ENCODE measurements at regions not wholly inside any gene's neighbourhood (a gene's known extent, or its start where the extent isn't known, plus 50 kb on each side); places are given as distances from the start of the nearest gene placed in this dataset.

GRCh38 chr3:74263031-74263430 is 351.4 kb downstream of the CNTN3 start:
- TF ChIP-seq, protein P1, sequence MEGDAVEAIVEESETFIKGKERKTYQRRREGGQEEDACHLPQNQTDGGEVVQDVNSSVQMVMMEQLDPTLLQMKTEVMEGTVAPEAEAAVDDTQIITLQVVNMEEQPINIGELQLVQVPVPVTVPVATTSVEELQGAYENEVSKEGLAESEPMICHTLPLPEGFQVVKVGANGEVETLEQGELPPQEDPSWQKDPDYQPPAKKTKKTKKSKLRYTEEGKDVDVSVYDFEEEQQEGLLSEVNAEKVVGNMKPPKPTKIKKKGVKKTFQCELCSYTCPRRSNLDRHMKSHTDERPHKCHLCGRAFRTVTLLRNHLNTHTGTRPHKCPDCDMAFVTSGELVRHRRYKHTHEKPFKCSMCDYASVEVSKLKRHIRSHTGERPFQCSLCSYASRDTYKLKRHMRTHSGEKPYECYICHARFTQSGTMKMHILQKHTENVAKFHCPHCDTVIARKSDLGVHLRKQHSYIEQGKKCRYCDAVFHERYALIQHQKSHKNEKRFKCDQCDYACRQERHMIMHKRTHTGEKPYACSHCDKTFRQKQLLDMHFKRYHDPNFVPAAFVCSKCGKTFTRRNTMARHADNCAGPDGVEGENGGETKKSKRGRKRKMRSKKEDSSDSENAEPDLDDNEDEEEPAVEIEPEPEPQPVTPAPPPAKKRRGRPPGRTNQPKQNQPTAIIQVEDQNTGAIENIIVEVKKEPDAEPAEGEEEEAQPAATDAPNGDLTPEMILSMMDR (IDR thresholded peaks at IDR 0.05; ENCODE audit: unreplicated experiment) = no peak
- CTCF ChIA-PET = no interaction called here
- Mint-ChIP-seq H3K27ac (ENCODE audit: unreplicated experiment) (no peak overlapping the region), H3K36me3 (ENCODE audit: insufficient read depth, unreplicated experiment) (no peaks in the 10 kb centered on the region), H3K27me3 (ENCODE audit: unreplicated experiment) (no peaks in the 10 kb centered on the region), H3K4me3 (ENCODE audit: low read depth, unreplicated experiment) (no peak overlapping the region), H3K9me3 (ENCODE audit: low read depth, unreplicated experiment) (no peaks in the 10 kb centered on the region), H3K4me1 (ENCODE audit: low read depth, unreplicated experiment) (no peaks in the 10 kb centered on the region)
- BruUV-seq (replicated peaks) = no TSS peak
- no peak for DNase-seq
- intact Hi-C loops (cut with micrococcal nuclease; ENCODE audit: unreplicated experiment) = no loop called here

DNA sequence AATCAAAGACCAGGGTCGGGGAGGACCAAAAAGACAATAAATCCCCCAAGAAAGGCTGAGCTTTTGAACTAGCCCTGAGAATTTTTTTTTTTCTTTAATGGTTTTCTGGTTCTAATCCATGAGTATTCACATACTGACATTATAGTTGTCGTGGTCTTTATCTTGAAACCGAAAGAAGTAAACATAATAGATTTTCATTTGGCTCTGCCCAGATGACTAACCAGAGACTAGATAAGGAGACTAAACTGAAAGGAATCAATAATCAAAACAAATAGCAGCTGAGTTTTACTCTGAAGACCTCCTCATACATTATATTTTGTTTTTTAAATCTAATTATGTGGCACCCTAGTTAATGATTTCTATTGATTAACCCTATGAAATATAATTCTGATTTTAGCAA is 381.4 kb downstream of the CNTN3 start:
- CTCF ChIA-PET = interaction anchor here (0.5 kb wide), 1 partner anchor 11 kb away, joined by 3 read pairs; no protein-coding TSS in a partner anchor
- Mint-ChIP-seq H3K4me1 (ENCODE audit: low read depth, unreplicated experiment) (no peaks in the 10 kb centered on the region), H3K9me3 (ENCODE audit: low read depth, unreplicated experiment) (peaks cover 18% of the 10 kb centered on the region), H3K4me3 (ENCODE audit: low read depth, unreplicated experiment) (no peak overlapping the region), H3K27ac (ENCODE audit: unreplicated experiment) (no peak overlapping the region), H3K27me3 (ENCODE audit: unreplicated experiment) (no peaks in the 10 kb centered on the region), H3K36me3 (ENCODE audit: insufficient read depth, unreplicated experiment) (no peaks in the 10 kb centered on the region)
- intact Hi-C loops (cut with micrococcal nuclease; ENCODE audit: unreplicated experiment) = no loop called here
- BruUV-seq (replicated peaks) = no TSS peak
- no peak for DNase-seq
- TF ChIP-seq, protein P1 (IDR thresholded peaks at IDR 0.05; ENCODE audit: unreplicated experiment) = no peak

DNA sequence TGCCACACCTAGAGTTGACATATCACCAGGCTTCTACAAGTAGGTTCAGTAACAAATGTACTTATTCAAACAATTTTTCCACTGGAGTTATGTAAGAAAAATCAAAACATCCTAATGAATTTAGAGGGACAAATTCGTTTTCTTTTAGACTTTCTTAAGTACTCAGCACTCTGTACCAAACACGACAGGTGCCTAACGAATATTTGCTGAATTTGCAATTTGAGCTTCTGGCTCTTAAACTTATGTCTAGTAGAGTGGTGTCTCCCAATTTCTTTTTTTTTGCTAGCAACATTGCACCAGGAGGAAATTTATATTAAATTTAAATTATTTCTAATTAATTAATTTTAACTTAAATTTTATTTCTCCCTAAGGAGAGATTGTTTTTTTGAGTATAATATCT is 397.0 kb downstream of the CNTN3 start:
- intact Hi-C loops (cut with micrococcal nuclease; ENCODE audit: unreplicated experiment) = no loop called here
- Mint-ChIP-seq H3K9me3 (ENCODE audit: low read depth, unreplicated experiment) (peaks cover 9% of the 10 kb centered on the region), H3K4me1 (ENCODE audit: low read depth, unreplicated experiment) (no peaks in the 10 kb centered on the region), H3K4me3 (ENCODE audit: low read depth, unreplicated experiment) (no peak overlapping the region), H3K27me3 (ENCODE audit: unreplicated experiment) (no peaks in the 10 kb centered on the region), H3K27ac (ENCODE audit: unreplicated experiment) (no peak overlapping the region), H3K36me3 (ENCODE audit: insufficient read depth, unreplicated experiment) (no peaks in the 10 kb centered on the region)
- TF ChIP-seq, protein P1 (IDR thresholded peaks at IDR 0.05; ENCODE audit: unreplicated experiment) = no peak
- BruUV-seq (replicated peaks) = no TSS peak
- CTCF ChIA-PET = no interaction called here
- DNase-seq = no peak

DNA sequence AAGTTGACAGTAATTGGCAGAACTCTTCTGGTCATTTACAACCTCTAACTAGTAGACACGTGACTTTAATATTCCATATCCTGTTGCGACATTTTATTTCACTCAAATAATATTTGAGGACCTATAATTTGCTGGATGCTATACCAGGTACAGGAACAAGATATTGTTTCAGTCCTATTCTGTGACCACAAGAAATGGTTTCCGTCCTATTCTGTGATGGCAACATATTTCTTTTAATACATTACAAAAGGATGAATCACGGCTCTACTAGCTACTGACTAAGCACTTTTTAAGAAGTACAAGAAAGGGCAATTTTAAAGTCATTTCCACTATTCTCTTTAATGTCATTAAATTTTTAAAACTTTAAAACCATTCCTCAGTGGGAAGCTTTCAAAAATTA is 400.2 kb downstream of the CNTN3 start:
- intact Hi-C loops (cut with micrococcal nuclease; ENCODE audit: unreplicated experiment) = no loop called here
- TF ChIP-seq, protein P1 (IDR thresholded peaks at IDR 0.05; ENCODE audit: unreplicated experiment) = no peak
- H3K27me3 Mint-ChIP-seq (ENCODE audit: unreplicated experiment) = no peaks in the 10 kb centered on the region
- no peaks in the 10 kb centered on the region for H3K36me3 Mint-ChIP-seq (ENCODE audit: insufficient read depth, unreplicated experiment)
- no peak for DNase-seq
- CTCF ChIA-PET = no interaction called here
- H3K27ac Mint-ChIP-seq (ENCODE audit: unreplicated experiment) = no peak overlapping the region
- BruUV-seq (replicated peaks) = no TSS peak
- no peak overlapping the region for H3K4me3 Mint-ChIP-seq (ENCODE audit: low read depth, unreplicated experiment)
- peaks cover 15% of the 10 kb centered on the region for H3K9me3 Mint-ChIP-seq (ENCODE audit: low read depth, unreplicated experiment)
- H3K4me1 Mint-ChIP-seq (ENCODE audit: low read depth, unreplicated experiment) = no peaks in the 10 kb centered on the region

DNA sequence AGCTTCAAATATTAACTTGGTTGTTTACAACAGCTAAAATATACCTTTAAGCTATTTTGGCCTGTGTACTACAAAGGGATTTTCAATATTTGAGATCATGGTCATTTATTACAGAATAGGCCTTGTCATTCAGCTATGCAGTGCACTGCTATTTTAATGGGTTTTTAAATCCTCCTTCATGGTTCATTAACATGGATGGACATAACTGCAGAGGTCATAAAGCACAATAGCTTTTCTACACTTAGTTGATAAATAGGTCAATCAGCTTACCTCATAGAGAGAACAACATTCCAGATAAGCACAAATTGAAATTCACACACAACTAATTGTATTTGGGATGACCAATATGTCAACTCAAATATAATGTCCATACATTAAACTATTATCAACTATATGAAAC is 403.7 kb downstream of the CNTN3 start:
- intact Hi-C loops (cut with micrococcal nuclease; ENCODE audit: unreplicated experiment) = no loop called here

More for the DNA sequence above, 403.7 kb downstream of the CNTN3 start:
- Mint-ChIP-seq H3K9me3 (ENCODE audit: low read depth, unreplicated experiment) (peaks cover 16% of the 10 kb centered on the region), H3K36me3 (ENCODE audit: insufficient read depth, unreplicated experiment) (no peaks in the 10 kb centered on the region), H3K4me1 (ENCODE audit: low read depth, unreplicated experiment) (no peaks in the 10 kb centered on the region), H3K27ac (ENCODE audit: unreplicated experiment) (no peak overlapping the region), H3K4me3 (ENCODE audit: low read depth, unreplicated experiment) (no peak overlapping the region), H3K27me3 (ENCODE audit: unreplicated experiment) (no peaks in the 10 kb centered on the region)
- no peak for DNase-seq
- TF ChIP-seq, protein P1 (IDR thresholded peaks at IDR 0.05; ENCODE audit: unreplicated experiment) = no peak
- no TSS peak for BruUV-seq (replicated peaks)
- CTCF ChIA-PET = no interaction called here

All from Calu3 (cell line).